WERI-Rb-1 (cell line): ENCODE measurements at regions not wholly inside any gene's neighbourhood (a gene's known extent, or its start where the extent isn't known, plus 50 kb on each side); places are given as distances from the start of the nearest gene placed in this dataset.

Experiments
- DNase-seq: peaks from one replicate; pipeline ENCODE4 v3.0.0-alpha.2; 2020
- H3K27ac ChIP-seq: fragments of 250-450 bp; sonication (Bioruptor Pico); 2 replicates; pipeline ENCODE4 v1.5.1; 2020; ENCODE audit warnings: mild to moderate bottlenecking, moderate library complexity
- H3K27me3 ChIP-seq: fragments of 250-450 bp; sonication (Bioruptor Pico); 2 replicates; pipeline ENCODE4 v1.5.1; 2021; ENCODE audit warnings: mild to moderate bottlenecking, low read depth, moderate library complexity; ENCODE audit not compliant: insufficient read depth, severe bottlenecking
- H3K36me3 ChIP-seq: fragments of 250-450 bp; sonication (Bioruptor Pico); 2 replicates; pipeline ENCODE4 v1.5.1; 2020; ENCODE audit warnings: mild to moderate bottlenecking, moderate library complexity
- H3K4me3 ChIP-seq: 2 replicates; pipeline ENCODE4 v1.5.1; 2011; ENCODE audit warnings: low read depth, mild to moderate bottlenecking, control low read depth, low read length
- H3K9me3 ChIP-seq: fragments of 250-450 bp; sonication (Bioruptor Pico); 2 replicates; pipeline ENCODE4 v1.5.1; 2021; ENCODE audit warnings: mild to moderate bottlenecking, moderate library complexity; ENCODE audit not compliant: severe bottlenecking
- CTCF ChIP-seq: IDR thresholded peaks from 2 replicates; pipeline ENCODE4 v1.5.1; 2011; ENCODE audit warnings: low read depth, mild to moderate bottlenecking, control low read depth, inconsistent platforms, low read length

- no peaks in the 10 kb centered on the region for H3K36me3 ChIP-seq
- peaks cover 32% of the 10 kb centered on the region for H3K27me3 ChIP-seq
- no peak overlapping the region for H3K27ac ChIP-seq
- H3K4me3 ChIP-seq: no peak overlapping the region
- no peak for TF ChIP-seq CTCF
- H3K9me3 ChIP-seq: no peaks in the 10 kb centered on the region
- no peak for DNase-seq
Measured at GRCh38 chr15:97884513-97885131, 75.9 kb upstream of the ARRDC4 start.

- TF ChIP-seq CTCF: no peak
- Histone ChIP-seq H3K27ac (no peak overlapping the region), H3K27me3 (peaks cover 52% of the 10 kb centered on the region), H3K9me3 (no peaks in the 10 kb centered on the region), H3K4me3 (no peak overlapping the region), H3K36me3 (no peaks in the 10 kb centered on the region)
- no peak for DNase-seq
Measured at GRCh38 chr15:97890307-97890706, 70.2 kb upstream of the ARRDC4 start.

GRCh38 chr15:97892167-97892938, 68.2 kb upstream of the ARRDC4 start:
- peaks cover 58% of the 10 kb centered on the region for H3K27me3 ChIP-seq
- H3K9me3 ChIP-seq: no peaks in the 10 kb centered on the region
- TF ChIP-seq CTCF: no peak
- H3K36me3 ChIP-seq: no peaks in the 10 kb centered on the region
- H3K27ac ChIP-seq: no peak overlapping the region
- DNase-seq: no peak
- no peak overlapping the region for H3K4me3 ChIP-seq

- Histone ChIP-seq H3K27me3 (peaks cover 63% of the 10 kb centered on the region), H3K9me3 (no peaks in the 10 kb centered on the region), H3K27ac (no peak overlapping the region), H3K4me3 (no peak overlapping the region), H3K36me3 (no peaks in the 10 kb centered on the region)
- no peak for DNase-seq
- no peak for TF ChIP-seq CTCF
Measured at GRCh38 chr15:97893967-97894366, 66.5 kb upstream of the ARRDC4 start.

- Histone ChIP-seq H3K27ac (no peak overlapping the region), H3K36me3 (no peaks in the 10 kb centered on the region), H3K9me3 (no peaks in the 10 kb centered on the region), H3K27me3 (peaks cover 77% of the 10 kb centered on the region), H3K4me3 (no peak overlapping the region)
- no peak for TF ChIP-seq CTCF
- DNase-seq: no peak
Measured at GRCh38 chr15:97899981-97900380, 60.5 kb upstream of the ARRDC4 start.
